Neural cell (in vitro differentiated cells): ENCODE measurements at regions not wholly inside any gene's neighbourhood (a gene's known extent, or its start where the extent isn't known, plus 50 kb on each side); places are given as distances from the start of the nearest gene placed in this dataset.

ENCODE experiments used
- CTCF ChIP-seq: fragments of 450-650 bp; IDR thresholded peaks from 2 replicates; pipeline ENCODE4 v1.5.1; 2014; ENCODE audit warnings: antibody characterized with exemption, mild to moderate bottlenecking, moderate library complexity; ENCODE audit not compliant: poor library complexity, severe bottlenecking
- EP300 ChIP-seq: fragments of 450-650 bp; conservative IDR thresholded peaks from 2 replicates; pipeline ENCODE4 v1.6.1; 2014; ENCODE audit warnings: antibody characterized with exemption, mild to moderate bottlenecking, moderate library complexity; ENCODE audit not compliant: poor library complexity, severe bottlenecking
- RAD21 ChIP-seq: fragments of 450-650 bp; conservative IDR thresholded peaks from 2 replicates; pipeline ENCODE4 v1.6.1; 2014; ENCODE audit warnings: antibody characterized with exemption, mild to moderate bottlenecking, moderate library complexity
- REST ChIP-seq: IDR thresholded peaks from 2 replicates; pipeline ENCODE4 v1.6.1; 2012; ENCODE audit warnings: borderline replicate concordance
- TAF1 ChIP-seq: IDR thresholded peaks from 2 replicates; pipeline ENCODE4 v1.6.1; 2012; ENCODE audit warnings: low read depth

GRCh38 chr7:28269700-28270361 is 89.2 kb upstream of the JAZF1 start:
- TF ChIP-seq CTCF: no peak
- TF ChIP-seq EP300: no peak
- no peak for TF ChIP-seq REST
- TF ChIP-seq TAF1: no peak
- TF ChIP-seq RAD21: no peak
